HTR-8/SVneo (cell line): ENCODE measurements at regions not wholly inside any gene's neighbourhood (a gene's known extent, or its start where the extent isn't known, plus 50 kb on each side); places are given as distances from the start of the nearest gene placed in this dataset.
A peak's percentile ranks its signal among the peaks of the same experiment; 100 is the strongest.
"Not testable (repeated sequence)": the region's sequence is repeated elsewhere in the genome, so short reads cannot be mapped to it uniquely, and the experiment has no call there.

Source experiments
- DNase-seq: peaks from one replicate; pipeline ENCODE4 v3.0.0; 2011; ENCODE audit warnings: low spot score, mixed read lengths; ENCODE audit not compliant: insufficient read length
- FAIRE-seq: peaks from 2 replicates; lab custom pipeline; 2011; peaks lifted over from hg19 to GRCh38; lab: Jason Lieb, UNC

DNA sequence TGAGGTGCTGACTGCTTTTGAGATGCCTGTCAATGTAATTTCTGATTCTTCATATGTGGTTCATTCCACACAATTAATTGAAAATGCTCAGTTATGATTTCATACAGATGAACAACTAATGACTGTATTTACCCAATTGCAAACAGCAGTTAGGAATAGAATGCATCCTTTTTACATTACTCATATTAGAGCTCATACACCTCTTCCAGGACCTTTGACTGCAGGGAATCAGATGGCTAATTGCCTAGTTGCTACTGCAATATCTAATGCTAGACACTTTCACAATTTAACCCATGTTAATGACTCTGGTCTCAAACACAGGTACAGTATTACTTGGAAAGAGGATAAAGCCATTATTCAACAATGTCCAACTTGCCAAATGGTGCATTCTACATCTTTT is 141.9 kb upstream of the ZNF91 start:
- FAIRE-seq, DNase-seq: not testable (repeated sequence)

- DNase-seq, FAIRE-seq: not testable (repeated sequence)
Observed at GRCh38 chr19:23536341-23536740, 141.1 kb upstream of the ZNF91 start.

DNA sequence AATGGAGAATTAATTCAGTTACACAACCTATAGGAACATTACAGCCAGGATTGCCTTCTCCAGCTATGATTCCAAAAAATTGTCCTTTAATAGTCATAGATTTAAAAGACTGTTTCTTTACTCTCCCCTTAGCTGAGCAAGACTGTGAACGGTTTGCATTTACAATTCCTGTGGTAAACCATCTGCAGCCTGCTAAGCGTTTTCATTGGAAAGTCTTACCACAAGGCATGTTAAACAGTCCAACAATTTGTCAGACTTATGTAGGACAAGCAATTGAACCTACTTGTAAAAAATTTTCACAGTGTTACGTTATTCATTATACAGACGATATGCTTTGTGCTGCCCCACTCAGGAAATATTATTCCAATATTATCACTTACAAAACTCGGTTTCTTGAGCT is 140.6 kb upstream of the ZNF91 start:
- not testable (repeated sequence) for DNase-seq, FAIRE-seq

- not testable (repeated sequence) for FAIRE-seq, DNase-seq
Observed at GRCh38 chr19:23533441-23533840, 138.2 kb upstream of the ZNF91 start.

GRCh38 chr19:23531976-23532375 is 136.7 kb upstream of the ZNF91 start:
- FAIRE-seq (no peak), DNase-seq (no peak)

GRCh38 chr19:23531231-23531790 is 136.0 kb upstream of the ZNF91 start:
- FAIRE-seq (no peak), DNase-seq (no peak)

- DNase-seq (no peak), FAIRE-seq (no peak)
Observed at GRCh38 chr19:23528376-23528775, 133.1 kb upstream of the ZNF91 start.

- DNase-seq = no peak
- no peak for FAIRE-seq
Observed at GRCh38 chr19:23527797-23528196, 132.5 kb upstream of the ZNF91 start.

DNA sequence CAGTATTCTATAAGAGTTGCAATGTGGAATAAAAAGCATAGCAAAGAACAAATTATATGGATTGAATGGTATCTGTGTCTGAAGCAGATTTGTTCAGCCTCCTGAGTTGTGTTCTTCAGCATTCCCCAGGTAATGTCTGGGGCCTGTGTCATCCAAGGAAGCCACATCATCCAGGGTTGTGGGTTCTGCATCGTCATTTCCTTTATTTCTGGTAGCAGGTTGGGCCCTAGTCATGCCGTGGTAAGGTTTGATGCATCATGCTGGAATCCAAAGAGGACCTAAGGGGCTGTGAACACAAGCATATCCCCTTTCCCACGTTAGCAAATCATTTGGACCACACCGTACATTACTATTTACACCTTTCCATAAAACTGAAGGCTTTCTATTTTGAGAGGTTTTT is 131.0 kb upstream of the ZNF91 start:
- DNase-seq (no peak), FAIRE-seq (peak; percentile 48)

GRCh38 chr19:23525276-23525852 is 130.1 kb upstream of the ZNF91 start:
- FAIRE-seq = no peak
- DNase-seq = no peak

GRCh38 chr19:23523863-23524262 is 128.6 kb upstream of the ZNF91 start:
- FAIRE-seq (no peak), DNase-seq (no peak)

- FAIRE-seq (no peak), DNase-seq (no peak)
Observed at GRCh38 chr19:23522431-23522830, 127.2 kb upstream of the ZNF91 start.

GRCh38 chr19:23521471-23521870 is 126.2 kb upstream of the ZNF91 start:
- FAIRE-seq (no peak), DNase-seq (no peak)

DNA sequence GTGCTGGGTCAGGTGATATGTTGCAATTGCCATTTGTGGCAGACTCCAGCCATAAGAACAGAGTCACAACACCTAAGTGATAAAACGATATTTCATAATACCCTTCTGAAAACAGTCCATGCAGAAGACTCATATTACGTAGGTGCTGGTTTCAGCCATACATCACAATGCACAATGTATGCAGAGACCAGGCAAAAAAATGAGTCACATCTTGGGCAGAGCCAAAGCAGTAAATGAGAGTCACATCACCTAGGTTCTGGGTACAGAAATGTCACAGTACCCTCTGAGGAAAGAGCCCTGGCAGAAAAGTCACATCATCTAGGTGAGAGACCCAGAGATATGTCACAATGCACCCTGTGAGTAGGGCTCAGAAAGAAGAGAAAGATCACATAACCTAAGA is 125.2 kb upstream of the ZNF91 start:
- FAIRE-seq (no peak), DNase-seq (no peak)

DNA sequence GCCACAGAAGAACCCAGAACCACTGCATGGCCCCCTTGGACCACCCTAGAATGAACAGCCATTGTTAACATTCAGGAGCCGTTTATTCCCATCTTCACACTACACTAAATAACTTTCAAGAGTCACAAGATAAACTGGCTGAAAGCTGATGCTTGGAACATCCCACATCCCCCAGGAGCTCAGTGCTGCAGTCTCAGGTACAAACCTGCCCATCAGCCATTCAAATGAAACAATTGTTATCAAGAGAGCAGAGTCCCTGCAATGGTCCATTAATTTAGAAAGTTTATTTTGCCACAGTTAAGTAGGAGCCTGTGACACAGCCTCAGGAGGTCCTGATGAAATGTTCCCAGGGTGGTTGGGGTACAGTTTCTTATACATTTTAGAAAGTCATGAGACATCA is 123.8 kb upstream of the ZNF91 start:
- DNase-seq = no peak
- no peak for FAIRE-seq

DNA sequence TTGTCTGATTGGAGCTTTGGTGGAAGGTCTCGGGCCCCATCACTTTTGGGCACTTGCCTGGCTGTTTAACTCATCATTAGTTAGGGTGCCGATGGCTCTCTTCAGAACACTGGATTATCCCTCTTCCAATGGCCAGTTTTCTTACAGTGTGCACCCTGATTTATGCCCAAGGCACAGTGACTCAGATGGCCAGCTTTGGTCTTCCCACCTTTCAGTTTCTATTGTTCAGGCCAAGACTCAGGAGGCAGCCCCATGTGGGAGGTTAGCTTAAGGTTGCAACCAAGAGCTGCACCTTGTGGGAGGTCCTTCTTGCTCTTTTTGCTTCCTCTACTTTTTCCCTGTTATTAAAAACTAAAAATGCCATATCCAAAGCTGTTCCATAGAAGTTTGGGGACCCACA is 121.0 kb upstream of the ZNF91 start:
- no peak for FAIRE-seq

GRCh38 chr19:23515551-23515950 is 120.3 kb upstream of the ZNF91 start:
- FAIRE-seq = no peak

More for the DNA sequence above, 121.0 kb upstream of the ZNF91 start:
- DNase-seq = no peak

DNA sequence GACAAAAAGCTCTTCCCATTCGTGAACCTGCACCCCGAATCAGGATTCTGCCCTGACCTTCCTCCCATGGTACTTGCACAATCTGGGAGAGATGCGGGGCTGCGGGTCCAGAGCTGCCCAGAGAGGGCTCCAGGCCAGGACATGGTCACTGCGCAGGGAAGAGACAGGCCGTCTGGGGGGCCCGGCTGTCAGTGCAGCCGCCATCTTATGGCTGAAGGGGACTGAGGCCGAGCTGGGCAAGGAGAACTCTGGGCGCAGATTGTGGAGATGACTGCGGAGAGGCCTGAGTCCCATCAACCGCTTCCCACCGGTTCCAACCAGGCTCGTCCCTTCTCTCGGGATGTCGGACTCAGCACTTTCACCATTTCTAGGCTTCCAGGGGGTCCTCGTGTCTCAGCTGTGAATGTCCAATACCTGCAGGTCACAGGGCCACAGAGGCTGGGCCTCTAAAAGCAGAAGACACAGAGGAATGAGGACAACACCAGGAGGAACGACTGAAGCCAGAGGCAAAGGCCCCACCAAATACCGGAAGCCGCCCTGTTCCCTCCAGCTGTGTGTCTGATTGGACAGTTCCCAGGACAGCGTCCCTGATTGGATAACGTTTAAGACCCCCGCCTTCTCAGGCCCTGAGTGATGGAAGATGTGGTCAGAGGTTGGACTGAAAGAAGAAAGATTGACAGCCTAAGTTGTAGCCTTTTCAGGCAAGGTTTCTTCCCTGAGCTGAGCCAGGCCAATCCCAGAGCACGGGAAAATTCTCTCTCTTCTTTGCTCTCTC is 117.1 kb upstream of the ZNF91 start:
- FAIRE-seq (no peak), DNase-seq (no peak)

More at GRCh38 chr19:23515551-23515950, 120.3 kb upstream of the ZNF91 start:
- no peak for DNase-seq

DNA sequence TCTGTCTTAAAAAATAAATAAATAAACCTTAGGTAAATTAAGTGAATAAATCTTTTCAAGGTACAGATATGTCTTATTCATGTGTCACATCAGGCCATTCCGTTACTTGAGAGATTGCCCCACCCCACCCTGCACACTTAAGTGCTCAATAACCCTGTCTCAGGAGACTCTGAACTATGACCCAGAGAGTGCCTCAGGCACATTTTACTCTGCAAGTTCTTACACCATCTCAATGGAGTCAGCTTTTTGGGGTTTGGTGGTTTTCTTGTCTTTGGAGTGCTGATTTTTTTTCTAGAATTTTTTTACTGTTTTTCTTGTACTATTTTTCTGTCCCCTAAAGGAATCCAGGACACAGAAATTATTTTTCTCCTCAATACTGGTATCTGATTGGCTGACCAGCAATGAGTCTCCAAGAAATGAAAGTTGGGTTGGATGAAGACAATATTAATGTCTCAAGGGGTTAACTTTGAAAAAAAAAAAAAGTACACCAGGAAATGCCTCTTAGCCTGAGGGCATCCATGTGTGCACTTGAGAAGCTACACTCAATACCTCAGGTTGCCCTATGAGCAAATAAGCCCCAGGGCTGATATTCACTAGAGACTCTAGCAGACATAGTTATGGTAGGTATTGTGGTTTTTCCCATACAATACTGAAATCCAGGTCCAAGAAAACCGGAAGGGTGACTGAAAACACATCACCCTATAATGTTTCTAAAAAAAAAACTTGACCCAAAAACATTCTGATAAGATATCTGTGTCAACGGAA is 114.6 kb upstream of the ZNF91 start:
- FAIRE-seq = no peak
- DNase-seq = peak; percentile 41

DNA sequence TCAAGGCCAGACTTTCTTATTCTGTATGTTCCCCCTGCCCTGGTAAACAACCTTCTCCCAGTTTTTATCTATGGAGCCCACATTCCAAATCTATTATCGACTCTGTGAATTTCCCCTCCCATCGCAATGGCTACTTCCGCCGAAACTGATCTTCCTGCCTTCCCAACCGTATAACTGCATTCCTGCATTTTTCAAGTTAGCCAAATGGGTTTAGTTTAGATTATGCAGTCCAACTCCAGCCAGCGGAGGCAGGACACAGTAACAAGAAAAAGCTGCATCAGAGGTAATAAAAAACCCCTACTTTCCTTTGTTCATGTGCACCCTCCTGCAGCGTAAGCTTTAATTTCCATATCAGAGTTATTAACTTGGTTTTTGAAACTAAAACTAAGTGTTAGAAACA is 112.2 kb upstream of the ZNF91 start:
- no peak for FAIRE-seq
- no peak for DNase-seq

DNA sequence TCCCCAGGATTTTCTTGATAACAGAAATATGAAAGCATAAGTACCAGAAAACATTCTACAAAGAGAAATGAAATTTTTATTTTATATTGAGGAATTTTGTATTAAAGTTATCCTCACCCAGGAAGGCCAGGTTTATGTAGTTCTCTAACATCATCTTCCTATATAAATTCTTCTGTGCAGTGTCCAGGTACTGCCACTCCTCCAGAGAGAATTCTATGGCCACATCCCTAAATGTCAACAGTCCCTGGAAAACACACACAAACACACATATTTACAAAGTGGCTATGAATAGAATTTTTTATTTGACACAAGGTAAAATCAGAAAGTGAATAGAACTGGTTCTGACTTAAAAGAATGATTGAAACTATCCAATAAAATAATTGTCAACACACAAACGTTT is 110.5 kb upstream of the ZNF91 start:
- DNase-seq (no peak), FAIRE-seq (no peak)
